ENCODE measurements at regions not wholly inside any gene's neighbourhood (a gene's known extent, or its start where the extent isn't known, plus 50 kb on each side); places are given as distances from the start of the nearest gene placed in this dataset.
"Not testable (repeated sequence)": the region's sequence is repeated elsewhere in the genome, so short reads cannot be mapped to it uniquely, and the experiment has no call there.

DNA sequence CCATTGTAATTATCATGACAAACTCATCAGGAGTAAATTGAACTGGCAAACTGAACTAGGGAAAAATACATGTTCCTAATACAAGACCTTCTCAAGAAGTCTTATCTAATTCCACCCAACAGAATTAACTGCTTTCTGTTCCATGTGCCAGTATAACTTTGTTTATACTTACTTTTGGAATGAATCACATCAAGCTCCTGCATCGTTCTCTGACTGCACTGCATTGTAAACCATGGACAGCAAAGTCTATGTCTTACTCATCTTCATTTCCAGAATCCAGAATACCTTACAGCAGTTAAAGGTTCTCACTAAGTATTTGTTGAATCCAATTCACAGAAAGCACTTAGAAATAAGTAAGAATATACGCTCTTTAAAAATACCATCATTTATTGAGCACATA, 102.8 kb downstream of the PLK2 start:
- no peak for DNase-seq

DNA sequence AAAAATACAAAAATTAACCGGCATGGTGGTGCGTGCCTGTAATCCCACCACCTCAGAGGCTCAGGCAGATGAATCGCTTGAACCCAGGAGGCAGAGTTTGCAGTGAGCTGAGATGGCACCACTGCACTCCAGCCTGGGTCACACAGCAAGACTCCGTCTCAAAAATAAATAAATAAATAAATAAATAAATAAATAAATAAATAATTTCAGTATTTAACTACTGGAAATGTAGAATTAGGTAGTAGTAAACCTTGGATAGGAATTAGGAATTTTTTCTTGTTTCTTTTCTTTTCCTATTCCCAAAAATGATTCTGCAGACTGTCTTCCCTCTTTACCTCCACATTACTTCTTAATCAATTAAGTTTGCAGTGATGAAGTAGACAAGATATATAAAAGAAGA, 103.2 kb downstream of the PLK2 start:
- no peak for DNase-seq

DNA sequence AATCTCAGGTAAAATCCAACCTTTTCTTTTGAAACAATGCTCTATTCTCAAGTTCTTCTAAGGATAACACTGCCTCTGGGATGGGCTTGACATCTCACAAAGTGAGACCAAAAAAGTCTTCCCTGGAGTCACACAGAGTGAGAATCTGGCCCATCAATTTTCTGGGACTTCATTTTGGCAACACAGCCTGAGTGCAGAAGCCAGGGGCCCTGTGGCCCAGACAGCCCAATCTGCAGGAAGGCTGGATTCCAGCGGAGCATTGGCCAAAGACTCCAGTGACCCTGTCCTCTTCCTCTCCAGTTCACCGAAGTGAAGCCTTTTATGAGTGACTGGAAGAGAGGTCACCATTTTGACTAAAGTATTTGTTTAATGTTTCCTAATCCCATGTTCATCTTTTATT, 105.1 kb downstream of the PLK2 start:
- DNase-seq = no peak

- DNase-seq = no peak
Measured at GRCh38 chr5:58353992-58354391, 105.9 kb downstream of the PLK2 start.

GRCh38 chr5:58351190-58351589, 108.7 kb downstream of the PLK2 start:
- DNase-seq = no peak

DNA sequence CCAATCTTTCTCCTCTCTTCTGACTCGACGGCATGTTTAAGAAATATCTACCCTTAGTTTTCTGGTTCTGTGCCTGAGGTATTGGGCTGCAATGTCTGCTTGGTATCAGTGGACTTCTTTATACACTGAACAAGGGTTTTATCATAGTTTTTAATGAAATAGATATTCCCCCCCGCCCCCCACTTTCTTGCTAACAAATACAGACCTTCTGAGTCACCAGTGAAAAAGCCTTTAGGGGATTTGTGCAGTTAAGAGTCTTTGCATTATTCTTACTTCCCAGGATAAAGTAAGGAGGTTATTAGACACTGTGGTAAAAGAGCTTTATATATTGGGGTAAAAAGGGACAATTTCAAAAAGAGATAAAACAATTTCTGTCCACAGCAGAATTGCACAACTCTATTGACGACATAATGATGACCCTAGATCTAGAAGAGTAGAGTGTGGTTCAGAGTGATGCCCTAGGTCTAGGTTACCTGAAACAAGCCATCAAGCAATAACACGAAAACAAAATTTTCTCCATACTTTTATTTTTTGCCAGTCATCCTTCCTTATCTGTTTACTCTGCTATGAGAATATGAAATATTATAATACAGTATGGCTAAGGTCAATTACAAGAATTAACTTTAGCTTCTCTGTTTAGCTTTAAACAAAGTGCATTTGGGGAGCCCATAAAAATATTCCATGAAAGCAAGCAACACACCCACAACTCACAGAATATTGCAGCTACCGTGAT, 110.7 kb downstream of the PLK2 start:
- DNase-seq = peak; percentile 32

DNA sequence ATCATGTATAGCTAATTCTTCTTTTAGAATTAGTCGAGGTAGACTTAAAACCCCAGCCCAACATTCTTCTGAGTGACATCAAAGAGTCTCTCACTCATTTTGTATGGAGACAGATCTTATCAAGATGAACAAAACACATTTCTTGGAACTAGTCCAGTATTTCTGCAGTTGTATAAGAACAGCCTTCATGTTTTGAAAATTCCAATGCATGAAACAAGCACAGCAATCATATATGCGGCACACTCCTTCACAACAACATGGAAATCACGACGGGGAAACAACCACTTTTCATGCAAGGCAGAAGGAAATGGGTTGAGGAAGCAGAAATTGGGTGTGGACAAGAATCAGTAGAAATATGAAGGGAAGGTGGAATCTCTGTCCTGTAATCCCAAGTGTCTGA, 113.8 kb downstream of the PLK2 start:
- no peak for DNase-seq

DNA sequence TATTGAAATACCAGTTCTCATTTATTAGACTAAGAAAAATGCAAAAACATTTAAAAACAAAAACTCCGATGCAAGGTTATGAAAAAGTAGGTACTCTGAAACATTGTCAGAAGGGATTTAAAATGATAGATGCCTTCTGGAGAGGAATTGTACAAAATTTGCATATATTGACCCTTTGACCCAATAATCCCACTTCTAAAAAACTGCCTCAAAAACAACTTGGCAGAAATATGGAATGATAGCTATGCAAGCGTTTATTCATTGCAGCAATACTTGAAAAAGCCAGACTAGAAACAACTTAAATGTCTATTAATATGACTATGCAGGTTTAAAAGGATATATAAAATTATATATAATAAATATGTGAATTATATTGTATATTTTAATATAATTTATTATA, 118.4 kb downstream of the PLK2 start:
- DNase-seq = no peak

DNA sequence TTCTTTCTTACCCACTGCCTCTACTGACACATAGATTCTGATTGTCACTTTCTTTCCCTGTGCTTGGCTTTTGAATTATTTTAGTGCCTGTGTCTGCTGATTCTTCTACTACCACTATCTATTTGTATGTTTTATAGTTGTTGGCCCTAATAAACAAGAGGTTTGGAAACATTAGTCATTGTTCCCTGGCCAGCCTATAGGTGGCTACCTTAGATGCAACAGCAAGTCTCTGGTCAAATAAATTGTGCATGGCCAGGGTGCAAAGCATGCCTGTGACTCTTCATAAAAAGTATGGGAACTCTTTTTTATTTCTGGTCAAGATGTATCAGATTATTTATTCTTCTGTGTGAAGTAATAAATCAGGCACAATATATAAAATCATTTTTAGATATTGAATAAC, 124.4 kb downstream of the PLK2 start:
- DNase-seq = no peak

GRCh38 chr5:58334035-58334434, 125.9 kb downstream of the PLK2 start:
- DNase-seq = no peak

GRCh38 chr5:58330781-58331180, 129.1 kb downstream of the PLK2 start:
- no peak for DNase-seq

DNA sequence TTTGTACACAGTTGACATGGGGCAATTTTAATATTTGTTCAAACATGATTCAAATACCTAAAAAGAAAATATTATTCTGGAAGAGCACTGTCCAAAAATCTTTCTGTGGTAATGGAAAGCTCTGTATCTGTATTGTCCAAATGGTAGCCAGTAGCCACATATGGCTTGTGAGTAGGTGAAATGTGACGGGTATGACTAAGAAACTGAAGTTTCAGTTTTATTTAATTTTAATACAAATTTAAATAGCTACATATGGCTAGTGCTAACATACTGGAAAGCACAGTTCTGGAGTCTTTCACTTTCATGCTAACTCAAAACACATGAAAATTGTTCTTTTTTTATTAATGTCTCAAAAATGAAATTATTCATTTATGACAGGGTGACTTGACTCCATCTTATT, 132.6 kb downstream of the PLK2 start:
- peak; percentile 8 for DNase-seq

- no peak for DNase-seq
Measured at GRCh38 chr5:58326022-58326421, 133.9 kb downstream of the PLK2 start.

DNA sequence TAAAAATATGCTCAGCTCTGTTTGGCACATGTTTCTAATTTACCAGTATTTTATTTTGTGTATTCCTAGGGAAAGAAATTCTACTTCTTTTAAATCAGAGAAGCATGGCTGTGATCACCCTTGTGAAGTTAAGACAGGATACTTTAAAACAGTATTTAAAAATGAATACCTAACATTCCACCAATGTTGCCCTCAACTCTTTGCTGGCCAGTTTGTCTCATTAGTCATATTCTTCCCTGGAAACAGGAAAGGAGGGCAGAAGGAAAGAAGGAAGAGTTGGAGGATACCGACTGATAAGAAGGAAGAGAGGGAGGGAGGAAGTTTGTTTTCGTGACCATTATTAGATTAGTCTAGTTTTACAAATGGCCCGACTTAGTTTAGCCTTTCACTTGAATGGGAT, 137.4 kb downstream of the PLK2 start:
- peak; percentile 68 for DNase-seq

DNA sequence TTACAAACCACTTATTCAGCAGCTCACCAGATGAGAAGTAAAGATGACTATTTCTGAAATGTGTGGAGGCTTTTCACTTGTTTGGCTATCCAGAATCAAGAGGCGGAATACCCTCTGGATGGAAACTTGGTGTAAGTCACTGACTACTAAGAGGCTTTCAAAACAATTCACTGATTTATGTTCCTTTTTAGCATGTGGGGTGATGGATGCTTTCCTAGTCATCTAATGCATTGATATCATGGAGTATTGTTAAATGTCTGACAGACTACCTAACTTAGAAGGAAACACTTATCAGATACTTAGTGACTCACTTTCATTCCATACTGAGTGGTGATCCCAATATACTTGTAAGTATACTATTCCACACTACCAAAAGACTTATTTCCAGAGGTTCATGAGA, 141.4 kb downstream of the PLK2 start:
- DNase-seq = peak; percentile 19

GRCh38 chr5:58317808-58318207, 142.1 kb downstream of the PLK2 start:
- no peak for DNase-seq

DNA sequence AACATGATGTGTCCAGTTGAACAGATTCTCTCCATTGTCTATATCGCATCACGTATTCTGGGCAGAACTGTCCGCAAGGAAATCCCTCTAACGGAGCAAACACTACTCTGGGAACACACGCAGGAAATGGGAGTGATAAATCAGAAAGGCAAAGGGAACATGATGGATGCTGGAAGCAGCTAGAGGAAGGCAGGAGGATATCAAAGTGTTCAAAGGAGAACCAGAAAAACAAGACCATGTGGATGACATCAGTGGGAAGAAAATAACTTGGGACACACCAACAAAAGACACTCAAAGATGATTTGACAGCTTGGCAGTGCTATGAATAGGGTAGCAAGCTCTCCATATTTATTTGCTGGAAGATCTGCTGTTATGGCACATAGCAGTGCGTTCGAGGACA, 142.9 kb downstream of the PLK2 start:
- no peak for DNase-seq

DNA sequence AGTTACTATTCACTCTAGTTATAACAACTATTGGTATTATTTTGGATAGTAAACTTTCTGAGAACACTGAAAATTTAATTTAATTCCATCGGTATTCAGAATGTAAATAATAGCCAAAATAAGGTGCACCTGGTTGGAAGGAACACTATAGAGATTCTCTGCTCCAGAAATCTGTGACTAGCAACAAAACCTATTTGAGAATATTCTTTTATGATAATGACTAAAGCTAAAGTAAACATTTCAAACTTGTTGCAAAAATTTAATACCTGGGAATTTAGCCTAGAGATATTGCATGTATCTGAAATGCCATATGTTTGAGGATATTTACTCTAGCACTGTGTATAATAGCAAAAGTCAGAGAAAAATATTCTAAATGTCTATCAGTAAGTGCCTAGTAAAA, 144.1 kb downstream of the PLK2 start:
- no peak for DNase-seq

GRCh38 chr5:58314356-58315210, 145.3 kb downstream of the PLK2 start:
- DNase-seq = no peak

GRCh38 chr5:58312299-58312698, 147.6 kb downstream of the PLK2 start:
- DNase-seq = no peak

- DNase-seq = no peak
Measured at GRCh38 chr5:58311526-58311925, 148.4 kb downstream of the PLK2 start.

GRCh38 chr5:58308384-58308783, 151.5 kb downstream of the PLK2 start:
- not testable (repeated sequence) for DNase-seq

- DNase-seq = no peak
Measured at GRCh38 chr5:58300346-58300895, 159.5 kb downstream of the PLK2 start.

DNA sequence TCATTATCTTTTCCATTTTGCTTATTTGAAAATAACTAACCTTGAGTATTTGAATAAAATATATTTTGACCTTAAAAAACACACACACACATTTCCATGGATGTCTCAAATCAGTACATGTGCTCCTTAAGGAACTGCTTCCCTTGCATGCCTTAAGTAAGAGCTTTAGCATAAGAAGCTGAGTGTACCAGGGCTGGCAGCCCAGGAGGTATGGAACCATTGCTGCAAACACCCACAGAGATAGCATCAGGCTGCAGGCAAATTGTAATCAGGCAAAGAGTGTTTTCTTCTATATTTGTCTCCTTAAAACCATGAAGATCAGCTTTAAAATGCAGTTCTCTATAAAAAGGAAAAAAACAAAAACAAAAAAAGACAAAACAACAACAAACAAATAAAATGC, 160.6 kb downstream of the PLK2 start:
- no peak for DNase-seq
